ENCODE measurements at regions not wholly inside any gene's neighbourhood (a gene's known extent, or its start where the extent isn't known, plus 50 kb on each side); places are given as distances from the start of the nearest gene placed in this dataset.

GRCh38 chr2:234580686-234581085, 83.8 kb upstream of the ARL4C start:
- DNase-seq (ENCODE audit: low read depth) = no peak
- TF ChIP-seq CTCF (IDR thresholded peaks at IDR 0.05; ENCODE audit: insufficient read depth, low read length, poor library complexity, severe bottlenecking) = no peak
- Histone ChIP-seq H3K4me3 (ENCODE audit: low read depth, low read length) (no peak overlapping the region), H3K27me3 (ENCODE audit: control insufficient read depth, insufficient read depth, low read length) (no peaks in the 10 kb centered on the region), H3K36me3 (ENCODE audit: control insufficient read depth, insufficient read depth, low read length) (no peaks in the 10 kb centered on the region)

DNA sequence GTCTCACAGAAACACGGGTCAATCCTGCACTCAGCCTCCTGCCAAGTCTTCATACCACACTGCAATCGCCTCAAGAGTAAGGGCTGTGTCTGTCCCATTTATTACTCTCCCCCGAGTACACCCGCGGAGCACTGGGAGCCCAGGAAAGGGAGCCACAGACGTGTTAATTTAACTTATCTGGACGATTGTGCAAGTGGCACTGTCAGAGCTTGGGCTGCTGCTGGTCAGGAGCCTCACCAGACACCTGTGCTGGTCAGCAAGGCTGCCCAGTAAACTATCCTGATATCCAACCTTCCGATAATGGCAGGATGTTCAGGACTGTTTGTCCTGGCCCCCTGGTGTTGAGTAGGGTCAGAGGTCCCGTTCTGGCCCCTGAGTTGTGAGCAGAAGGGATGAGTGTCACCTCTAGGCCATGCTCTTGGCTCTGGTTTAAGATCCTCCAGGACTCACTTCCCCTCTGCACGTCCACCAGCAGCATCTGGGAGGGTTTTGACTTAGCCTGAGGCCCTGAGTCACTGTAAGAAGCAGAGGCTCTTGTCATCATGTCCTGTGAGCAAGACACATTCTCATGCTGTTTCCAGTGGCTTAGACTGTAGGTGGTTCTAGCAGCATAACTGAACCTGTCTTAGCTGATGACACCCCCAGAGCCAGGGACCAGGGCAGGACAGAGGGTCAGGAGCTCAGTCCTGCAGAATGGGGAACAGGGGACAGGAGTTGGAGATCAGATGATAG, 82.5 kb upstream of the ARL4C start:
- no peak for TF ChIP-seq CTCF (IDR thresholded peaks at IDR 0.05; ENCODE audit: insufficient read depth, low read length, poor library complexity, severe bottlenecking)
- H3K4me3 ChIP-seq (ENCODE audit: low read depth, low read length) = no peak overlapping the region
- no peaks in the 10 kb centered on the region for H3K36me3 ChIP-seq (ENCODE audit: control insufficient read depth, insufficient read depth, low read length)
- H3K27me3 ChIP-seq (ENCODE audit: control insufficient read depth, insufficient read depth, low read length) = no peaks in the 10 kb centered on the region
- DNase-seq (ENCODE audit: low read depth) = no peak

GRCh38 chr2:234578389-234578788, 81.5 kb upstream of the ARL4C start:
- H3K36me3 ChIP-seq (ENCODE audit: control insufficient read depth, insufficient read depth, low read length) = no peaks in the 10 kb centered on the region
- H3K27me3 ChIP-seq (ENCODE audit: control insufficient read depth, insufficient read depth, low read length) = no peaks in the 10 kb centered on the region
- no peak overlapping the region for H3K4me3 ChIP-seq (ENCODE audit: low read depth, low read length)
- TF ChIP-seq CTCF (IDR thresholded peaks at IDR 0.05; ENCODE audit: insufficient read depth, low read length, poor library complexity, severe bottlenecking) = no peak
- DNase-seq (ENCODE audit: low read depth) = no peak

DNA sequence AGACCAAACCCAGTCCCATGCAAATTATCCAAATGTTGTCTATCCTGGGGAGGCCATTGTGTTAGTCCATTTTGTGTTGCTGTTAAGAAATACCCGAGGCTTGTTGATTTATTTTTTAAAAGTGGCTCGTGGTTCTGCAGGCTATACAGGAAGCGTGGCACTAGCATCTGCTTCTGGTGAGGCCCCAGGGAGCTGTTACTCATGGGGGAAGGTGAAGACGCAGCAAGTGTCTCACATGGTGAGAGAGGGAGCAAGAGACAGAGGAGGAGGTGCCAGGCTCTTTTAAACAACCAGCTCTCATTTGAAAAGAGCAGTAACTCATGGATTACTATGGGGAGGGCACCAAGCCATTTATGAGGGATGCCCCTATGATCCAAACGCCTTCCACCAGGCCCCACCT, 80.3 kb upstream of the ARL4C start:
- Histone ChIP-seq H3K36me3 (ENCODE audit: control insufficient read depth, insufficient read depth, low read length) (no peaks in the 10 kb centered on the region), H3K4me3 (ENCODE audit: low read depth, low read length) (no peak overlapping the region), H3K27me3 (ENCODE audit: control insufficient read depth, insufficient read depth, low read length) (no peaks in the 10 kb centered on the region)
- no peak for TF ChIP-seq CTCF (IDR thresholded peaks at IDR 0.05; ENCODE audit: insufficient read depth, low read length, poor library complexity, severe bottlenecking)
- DNase-seq (ENCODE audit: low read depth) = no peak

DNA sequence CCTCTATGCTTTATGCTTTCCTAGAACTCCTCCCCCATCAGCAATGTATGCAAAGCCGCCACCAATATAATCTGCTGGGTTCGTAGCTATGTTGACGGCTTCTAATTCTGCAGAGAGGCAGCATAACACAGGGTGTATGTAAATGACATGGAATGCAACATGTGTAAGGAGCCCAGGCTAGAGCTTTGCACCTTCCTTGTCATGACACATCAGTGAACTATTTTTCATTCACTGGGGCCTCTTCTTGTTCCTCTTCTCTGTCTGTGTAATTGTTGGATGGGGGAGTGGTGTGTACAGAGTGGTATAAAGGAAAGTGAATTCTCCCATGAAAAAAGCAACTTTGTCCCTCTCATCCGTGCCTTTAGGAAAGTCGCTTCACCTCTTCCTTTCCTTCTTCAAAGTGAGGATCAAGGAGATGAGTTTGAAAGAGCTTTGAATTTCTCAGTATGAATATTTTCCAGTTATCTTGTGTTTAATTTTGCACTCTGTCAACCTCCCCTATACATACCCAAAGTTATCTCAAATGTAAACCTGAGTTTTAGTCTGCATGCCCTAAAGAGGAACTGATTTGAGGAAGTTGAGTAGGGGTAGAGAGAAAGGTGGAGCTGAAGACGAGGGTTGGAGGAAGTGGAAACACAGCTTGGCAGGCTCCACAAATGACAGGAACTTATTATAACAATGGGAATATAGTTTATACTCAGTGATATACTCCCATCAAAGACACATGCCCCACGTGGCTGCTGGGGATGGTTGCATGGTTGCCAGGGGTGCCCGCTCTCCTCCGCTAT, 74.9 kb upstream of the ARL4C start:
- H3K36me3 ChIP-seq (ENCODE audit: control insufficient read depth, insufficient read depth, low read length) = no peaks in the 10 kb centered on the region
- no peak for DNase-seq (ENCODE audit: low read depth)
- TF ChIP-seq CTCF (IDR thresholded peaks at IDR 0.05; ENCODE audit: insufficient read depth, low read length, poor library complexity, severe bottlenecking) = no peak
- H3K4me3 ChIP-seq (ENCODE audit: low read depth, low read length) = no peak overlapping the region
- no peaks in the 10 kb centered on the region for H3K27me3 ChIP-seq (ENCODE audit: control insufficient read depth, insufficient read depth, low read length)
